CD14-positive monocyte (primary cell): ENCODE measurements at regions not wholly inside any gene's neighbourhood (a gene's known extent, or its start where the extent isn't known, plus 50 kb on each side); places are given as distances from the start of the nearest gene placed in this dataset.

Source experiments
- DNase-seq, 3 donors: peaks; one replicate each; pipeline ENCODE4 v3.0.0-alpha.2; 2011 to 2022
- H2AFZ ChIP-seq: 2 replicates; pipeline ENCODE4 v1.6.0; 2012; ENCODE audit warnings: mild to moderate bottlenecking, low read depth, low read length, inconsistent platforms; ENCODE audit not compliant: insufficient read depth, poor library complexity, severe bottlenecking
- H3K27ac ChIP-seq, 2 donors: 1 replicate in 1 of 2; 2 replicates in 1 of 2; pipeline ENCODE4 v1.5.1; 2012 to 2013; ENCODE audit warnings: low read length in 2 of 2, control low read depth in 1 of 2, inconsistent platforms in 1 of 2, low read depth in 1 of 2, mild to moderate bottlenecking in 1 of 2
- H3K27me3 ChIP-seq, 2 donors: one replicate each; pipeline versions ENCODE4 v1.6.0 to v1.6.1; 2011 to 2013; ENCODE audit warnings: low read length in 2 of 2; ENCODE audit not compliant: control insufficient read depth in 2 of 2, insufficient read depth in 2 of 2
- H3K36me3 ChIP-seq, 2 donors: replicated peaks in 1 of 2; 1 replicate in 1 of 2; 2 replicates in 1 of 2; pipeline versions ENCODE4 v1.5.1 to v1.6.1; 2012 to 2013; ENCODE audit warnings: low read length in 2 of 2, control low read depth in 1 of 2, inconsistent platforms in 1 of 2, mild to moderate bottlenecking in 1 of 2; ENCODE audit not compliant: insufficient read depth in 2 of 2, control insufficient read depth in 1 of 2
- H3K4me1 ChIP-seq, 2 donors: 1 replicate in 1 of 2; 2 replicates in 1 of 2; pipeline versions ENCODE4 v1.5.1 to v1.6.1; 2012 to 2013; ENCODE audit warnings: low read length in 2 of 2, control low read depth in 1 of 2, inconsistent platforms in 1 of 2, mild to moderate bottlenecking in 1 of 2, moderate library complexity in 1 of 2; ENCODE audit not compliant: insufficient read depth in 2 of 2, control insufficient read depth in 1 of 2
- H3K4me2 ChIP-seq: replicated peaks from 2 replicates; pipeline ENCODE3; 2012; ENCODE audit warnings: low read length, moderate library complexity, mild to moderate bottlenecking; ENCODE audit not compliant: poor library complexity, severe bottlenecking; ENCODE audit errors: extremely low read depth
- H3K4me3 ChIP-seq, 3 experiments: fragments of 200-600 bp in 1 of 3; sonication (generic) in 1 of 3; replicated peaks in 1 of 3; 1 replicate in 2 of 3; 2 replicates in 1 of 3; pipeline ENCODE4 v1.5.1; 2011 to 2013; ENCODE audit warnings: low read length in 3 of 3, mild to moderate bottlenecking in 3 of 3, control low read depth in 2 of 3, low read depth in 2 of 3, inconsistent platforms in 1 of 3, moderate library complexity in 1 of 3
- H3K79me2 ChIP-seq: 2 replicates; pipeline ENCODE4 v1.6.0; 2012; ENCODE audit warnings: mild to moderate bottlenecking, control low read depth, inconsistent platforms, low read length, moderate library complexity; ENCODE audit not compliant: insufficient read depth
- H3K9ac ChIP-seq: 2 replicates; pipeline ENCODE4 v1.6.0; 2017; ENCODE audit warnings: low read length, mild to moderate bottlenecking; ENCODE audit not compliant: insufficient read depth, poor library complexity, severe bottlenecking
- H3K9me3 ChIP-seq, 2 donors: replicated peaks in 1 of 2; 1 replicate in 1 of 2; 2 replicates in 1 of 2; pipeline versions ENCODE4 v1.5.1 to v1.6.1; 2012 to 2013; ENCODE audit warnings: low read length in 2 of 2, control low read depth in 1 of 2; ENCODE audit not compliant: control insufficient read depth in 1 of 2, insufficient read depth in 1 of 2
- H4K20me1 ChIP-seq: 2 replicates; pipeline ENCODE4 v1.6.0; 2012; ENCODE audit warnings: mild to moderate bottlenecking, low read length, control low read depth, moderate library complexity; ENCODE audit not compliant: insufficient read depth
- H3K27ac Mint-ChIP-seq, 7 donors: one replicate each; pipeline ENCODE4 v1.8.0; 2020; ENCODE audit warnings: mild to moderate bottlenecking in 7 of 7, mixed read lengths in 7 of 7, moderate library complexity in 6 of 7, inconsistent platforms in 2 of 7
- H3K27me3 Mint-ChIP-seq, 3 donors: one replicate each; pipeline ENCODE4 v1.8.0; 2021 to 2022; ENCODE audit warnings: low read depth in 3 of 3, mild to moderate bottlenecking in 3 of 3, mixed read lengths in 3 of 3, moderate library complexity in 3 of 3, inconsistent platforms in 1 of 3
- H3K36me3 Mint-ChIP-seq, 2 donors: one replicate each; pipeline ENCODE4 v1.8.0; 2020; ENCODE audit warnings: mixed read lengths in 2 of 2, inconsistent platforms in 1 of 2, mild to moderate bottlenecking in 1 of 2
- H3K4me1 Mint-ChIP-seq: one replicate; pipeline ENCODE4 v1.8.0; 2020; ENCODE audit warnings: mild to moderate bottlenecking, mixed read lengths
- H3K4me3 Mint-ChIP-seq, 2 donors: one replicate each; pipeline ENCODE4 v1.8.0; 2020; ENCODE audit warnings: mild to moderate bottlenecking in 2 of 2, mixed read lengths in 2 of 2, moderate library complexity in 1 of 2
- H3K9me3 Mint-ChIP-seq, 7 donors: one replicate each; pipeline ENCODE4 v1.8.0; 2020 to 2022; ENCODE audit warnings: mixed read lengths in 7 of 7, mild to moderate bottlenecking in 6 of 7, moderate library complexity in 6 of 7, inconsistent platforms in 2 of 7
- WGBS: methylation state at CpG from one replicate; pipeline ENCODE4 v1.1.5; 2013; ENCODE audit warnings: missing lambda C conversion rate; ENCODE audit not compliant: insufficient coverage; 5-methylcytosine and 5-hydroxymethylcytosine counted together
- intact Hi-C, 2 donors: fragments of 100-400 bp; cut with micrococcal nuclease; formaldehyde crosslinking; loops; one replicate each; pipeline versions ENCODE4 v1.15.0 to v1.15.1; 2023
- TF ChIP-seq, protein P1 (sequence below): fragments of 200-600 bp; IDR thresholded peaks from one replicate; pipeline ENCODE4 v1.8.0; 2022; ENCODE audit warnings: antibody characterized with exemption, mild to moderate bottlenecking

DNA sequence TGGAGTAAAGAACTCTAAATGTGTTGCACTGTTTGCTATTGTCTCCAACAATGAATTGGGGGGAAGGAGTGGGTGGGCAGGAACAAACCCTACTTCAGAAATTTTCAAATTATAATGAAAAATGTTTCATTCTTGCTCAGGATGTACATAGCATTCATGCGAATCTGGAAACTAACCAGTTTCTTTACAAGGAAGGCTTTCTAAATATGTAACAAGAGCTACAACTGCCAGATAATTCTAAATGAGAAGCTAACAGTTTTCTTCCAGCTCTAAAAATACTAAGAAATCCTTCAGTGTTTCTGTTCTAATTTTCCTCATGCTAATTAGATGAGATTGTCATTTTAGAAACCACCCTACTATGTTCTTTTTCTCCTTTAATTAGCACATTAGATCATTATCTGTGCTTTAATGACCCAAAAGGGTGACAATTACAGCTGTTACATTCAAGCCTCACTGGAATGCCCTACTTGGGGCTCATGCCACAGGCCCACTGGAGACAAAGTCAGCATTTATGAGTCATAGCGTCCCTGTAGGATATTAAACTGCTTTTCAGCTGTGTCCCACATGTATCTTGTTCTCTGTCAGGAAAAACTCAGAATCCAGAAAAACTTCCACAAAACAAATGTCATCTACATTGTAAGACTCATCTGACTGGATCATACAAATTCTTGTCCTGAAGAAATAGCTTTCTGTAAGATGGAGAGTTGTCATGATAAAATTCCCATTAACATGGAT is 804.6 kb upstream of the CXADR start:
- Mint-ChIP-seq H3K9me3 (peaks cover 0 to 8% (median 1%) of the 10 kb centered on the region in 7 donors), H3K36me3 (no peaks in the 10 kb centered on the region), H3K4me3 (no peak overlapping the region), H3K4me1 (no peaks in the 10 kb centered on the region), H3K27ac (no peak overlapping the region), H3K27me3 (no peaks in the 10 kb centered on the region)
- no peaks in the 10 kb centered on the region for H3K36me3 ChIP-seq
- 33% methylated on average over 1 of the region's 2 CpGs for WGBS
- no peaks in the 10 kb centered on the region for H3K27me3 ChIP-seq
- H3K4me1 ChIP-seq = no peaks in the 10 kb centered on the region
- H2AFZ ChIP-seq = no peak overlapping the region
- intact Hi-C loops = no loop called here
- no peak overlapping the region for H3K4me3 ChIP-seq
- TF ChIP-seq, protein P1, sequence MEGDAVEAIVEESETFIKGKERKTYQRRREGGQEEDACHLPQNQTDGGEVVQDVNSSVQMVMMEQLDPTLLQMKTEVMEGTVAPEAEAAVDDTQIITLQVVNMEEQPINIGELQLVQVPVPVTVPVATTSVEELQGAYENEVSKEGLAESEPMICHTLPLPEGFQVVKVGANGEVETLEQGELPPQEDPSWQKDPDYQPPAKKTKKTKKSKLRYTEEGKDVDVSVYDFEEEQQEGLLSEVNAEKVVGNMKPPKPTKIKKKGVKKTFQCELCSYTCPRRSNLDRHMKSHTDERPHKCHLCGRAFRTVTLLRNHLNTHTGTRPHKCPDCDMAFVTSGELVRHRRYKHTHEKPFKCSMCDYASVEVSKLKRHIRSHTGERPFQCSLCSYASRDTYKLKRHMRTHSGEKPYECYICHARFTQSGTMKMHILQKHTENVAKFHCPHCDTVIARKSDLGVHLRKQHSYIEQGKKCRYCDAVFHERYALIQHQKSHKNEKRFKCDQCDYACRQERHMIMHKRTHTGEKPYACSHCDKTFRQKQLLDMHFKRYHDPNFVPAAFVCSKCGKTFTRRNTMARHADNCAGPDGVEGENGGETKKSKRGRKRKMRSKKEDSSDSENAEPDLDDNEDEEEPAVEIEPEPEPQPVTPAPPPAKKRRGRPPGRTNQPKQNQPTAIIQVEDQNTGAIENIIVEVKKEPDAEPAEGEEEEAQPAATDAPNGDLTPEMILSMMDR = no peak
- H3K9ac ChIP-seq = no peak overlapping the region
- H3K27ac ChIP-seq = no peak overlapping the region
- H3K4me2 ChIP-seq = no peak overlapping the region
- no peak for DNase-seq
- peaks cover 6 to 7% of the 10 kb centered on the region in 2 donors for H3K9me3 ChIP-seq
- no peaks in the 10 kb centered on the region for H4K20me1 ChIP-seq
- no peaks in the 10 kb centered on the region for H3K79me2 ChIP-seq

- Mint-ChIP-seq H3K4me3 (no peak overlapping the region), H3K27me3 (no peaks in the 10 kb centered on the region), H3K36me3 (no peaks in the 10 kb centered on the region), H3K27ac (no peak overlapping the region), H3K9me3 (peaks cover 0 to 8% (median 3%) of the 10 kb centered on the region in 7 donors), H3K4me1 (no peaks in the 10 kb centered on the region)
- H3K4me3 ChIP-seq = no peak overlapping the region
- no peak overlapping the region for H3K27ac ChIP-seq
- no peaks in the 10 kb centered on the region for H3K79me2 ChIP-seq
- WGBS = no CpG with 5 or more reads among the region's 5 CpGs
- TF ChIP-seq, protein P1 = no peak
- H3K9me3 ChIP-seq = peaks cover 6 to 7% of the 10 kb centered on the region in 2 donors
- H3K36me3 ChIP-seq = no peaks in the 10 kb centered on the region
- intact Hi-C loops = no loop called here
- no peak overlapping the region for H3K4me2 ChIP-seq
- H3K4me1 ChIP-seq = no peaks in the 10 kb centered on the region
- H3K9ac ChIP-seq = no peak overlapping the region
- H2AFZ ChIP-seq = no peak overlapping the region
- no peaks in the 10 kb centered on the region for H3K27me3 ChIP-seq
- no peaks in the 10 kb centered on the region for H4K20me1 ChIP-seq
- DNase-seq = no peak
Observed at GRCh38 chr21:16709866-16710550, 802.8 kb upstream of the CXADR start.
